ENCODE measurements at regions not wholly inside any gene's neighbourhood (a gene's known extent, or its start where the extent isn't known, plus 50 kb on each side); places are given as distances from the start of the nearest gene placed in this dataset.

DNA sequence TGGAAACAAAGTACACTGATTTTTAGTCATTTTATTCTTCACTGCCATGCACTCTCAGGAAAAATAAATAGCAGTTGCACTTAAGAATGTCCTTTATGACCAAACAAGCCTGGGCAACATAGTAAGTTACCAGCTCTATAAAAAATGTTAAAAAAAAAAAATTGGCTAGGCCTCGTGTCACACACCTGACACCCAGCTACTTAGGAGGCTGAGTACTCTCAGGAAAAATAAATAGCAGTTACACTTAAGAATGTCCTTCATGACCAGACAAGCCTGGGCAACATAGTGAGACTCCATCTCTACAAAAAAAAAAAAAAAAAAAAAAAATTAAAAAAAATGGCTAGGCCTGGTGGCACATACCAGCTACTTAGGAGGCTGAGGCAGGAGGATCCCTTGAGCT is 304.6 kb downstream of the SLCO4C1 start:
- TF ChIP-seq CTCF (IDR thresholded peaks at IDR 0.05) (no peak), POLR2A (IDR thresholded peaks at IDR 0.05) (no peak)

All from adrenal gland (tissue), 5 donors.